ENCODE measurements at regions not wholly inside any gene's neighbourhood (a gene's known extent, or its start where the extent isn't known, plus 50 kb on each side); places are given as distances from the start of the nearest gene placed in this dataset.
A peak's percentile ranks its signal among the peaks of the same experiment; 100 is the strongest.
"Not testable (repeated sequence)": the region's sequence is repeated elsewhere in the genome, so short reads cannot be mapped to it uniquely, and the experiment has no call there.

DNA sequence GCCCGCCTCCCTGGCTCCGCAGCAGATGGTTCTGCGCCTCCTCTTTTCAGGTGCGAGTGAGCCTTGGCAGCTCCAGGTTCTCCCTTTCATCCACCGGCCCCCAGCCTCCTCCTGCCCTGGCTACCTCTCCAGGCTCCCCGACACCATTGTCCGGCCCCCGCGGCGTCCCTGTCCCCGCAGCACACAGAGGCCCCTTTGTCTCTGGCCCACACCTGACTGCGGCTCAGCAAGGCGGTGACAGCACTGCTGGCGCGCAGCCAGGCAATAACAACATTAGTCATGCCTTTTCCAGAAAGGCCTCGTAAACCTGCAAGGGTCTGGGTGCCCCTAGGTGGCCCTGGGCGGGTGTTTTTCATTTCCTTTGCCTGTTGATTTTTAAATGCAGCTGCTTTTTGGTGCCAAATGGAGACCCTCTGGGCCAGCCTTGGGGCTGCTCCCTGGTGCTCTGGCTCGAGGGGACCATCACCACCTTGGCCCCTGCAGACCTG, 73.2 kb upstream of the MEDAG start:
- Histone ChIP-seq H3K14ac (ENCODE audit: low read length in 2 of 2) (no peak overlapping the region), H2BK120ac (ENCODE audit: low read depth, low read length) (no peak overlapping the region), H2BK15ac (ENCODE audit: low read depth, poor library complexity, severe bottlenecking) (peak overlapping the region; percentile 40), H4K91ac (ENCODE audit: low read length) (peak overlapping the region; percentile 30), H3K79me1 (replicated peaks; ENCODE audit: low read length, poor library complexity, severe bottlenecking) (no peaks in the 10 kb centered on the region), H3K4ac (ENCODE audit: low read depth in 1 of 2, low read length in 2 of 2) (no peak overlapping the region), H3K4me2 (ENCODE audit: low read length, poor library complexity, severe bottlenecking) (peak overlapping the region; percentile 17), H3K36me3 (ENCODE audit: control insufficient read depth in 1 of 2, insufficient read depth in 2 of 2, low read depth in 1 of 2, low read length in 2 of 2) (no peaks in the 10 kb centered on the region), H2AK5ac (ENCODE audit: low read length, severe bottlenecking) (no peak overlapping the region), H2BK5ac (ENCODE audit: low read depth, low read length, poor library complexity, severe bottlenecking) (peak overlapping the region; percentile 22), H3K4me3 (ENCODE audit: insufficient read depth in 1 of 2, low read depth in 1 of 2, low read length in 2 of 2) (no peak overlapping the region), H3K9me3 (ENCODE audit: control insufficient read depth, low read length) (no peaks in the 10 kb centered on the region), H3K18ac (ENCODE audit: low read depth in 1 of 2, low read length in 2 of 2) (peak overlapping the region; percentile 49 to 85), H2AFZ (ENCODE audit: low read depth, low read length) (no peak overlapping the region), H3K27me3 (ENCODE audit: control insufficient read depth in 1 of 2, insufficient read depth in 1 of 2, low read length in 2 of 2) (peaks cover 0 to 24% of the 10 kb centered on the region in 2 experiments), H3K9ac (ENCODE audit: low read length) (no peak overlapping the region), H4K8ac (ENCODE audit: low read length) (peak overlapping the region; percentile 82), H3K27ac (ENCODE audit: low read length, poor library complexity, severe bottlenecking) (peak overlapping the region; percentile 24), H3K4me1 (ENCODE audit: control insufficient read depth, insufficient read depth, low read depth, low read length) (peaks cover 35% of the 10 kb centered on the region), H3K23ac (ENCODE audit: low read length in 2 of 2) (no peak overlapping the region), H2BK12ac (ENCODE audit: low read length in 2 of 2) (peak overlapping the region; percentile 67 to 70)
- peak; percentile 57 for DNase-seq
- 48% methylated on average over 18 of the region's 18 CpGs for WGBS

DNA sequence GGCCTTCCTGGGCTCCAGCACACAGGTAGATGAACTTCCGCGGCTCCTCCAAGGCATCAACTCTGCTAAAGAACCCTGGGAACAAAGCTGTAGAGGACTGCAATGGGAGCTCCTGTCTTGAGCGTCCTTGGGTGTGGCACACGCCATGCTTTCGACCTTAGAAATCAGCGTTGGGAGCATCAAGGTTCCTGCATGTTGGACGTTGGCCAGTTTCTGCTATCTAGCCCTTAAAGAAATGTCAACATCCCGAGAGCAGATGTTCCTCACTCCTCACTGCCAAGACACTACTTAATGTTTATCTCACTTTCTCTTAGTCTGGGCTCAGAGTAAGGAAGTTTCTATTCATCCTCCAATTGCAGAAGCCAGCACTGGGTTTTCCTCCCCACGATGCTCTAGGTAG, 70.6 kb upstream of the MEDAG start:
- Histone ChIP-seq H3K9me3 (ENCODE audit: control insufficient read depth, low read length) (no peaks in the 10 kb centered on the region), H2AK5ac (ENCODE audit: low read length, severe bottlenecking) (peak overlapping the region; percentile 88), H3K18ac (ENCODE audit: low read depth in 1 of 2, low read length in 2 of 2) (peak overlapping the region; percentile 26 to 68), H3K4ac (ENCODE audit: low read depth in 1 of 2, low read length in 2 of 2) (peak overlapping the region in 1 of 2 experiments; percentile 32), H3K4me3 (ENCODE audit: insufficient read depth in 1 of 2, low read depth in 1 of 2, low read length in 2 of 2) (no peak overlapping the region), H4K91ac (ENCODE audit: low read length) (peak overlapping the region; percentile 18), H3K79me1 (replicated peaks; ENCODE audit: low read length, poor library complexity, severe bottlenecking) (no peaks in the 10 kb centered on the region), H3K36me3 (ENCODE audit: control insufficient read depth in 1 of 2, insufficient read depth in 2 of 2, low read depth in 1 of 2, low read length in 2 of 2) (no peaks in the 10 kb centered on the region), H3K27ac (ENCODE audit: low read length, poor library complexity, severe bottlenecking) (no peak overlapping the region), H3K4me1 (ENCODE audit: control insufficient read depth, insufficient read depth, low read depth, low read length) (peaks cover 30% of the 10 kb centered on the region), H2BK5ac (ENCODE audit: low read depth, low read length, poor library complexity, severe bottlenecking) (no peak overlapping the region), H4K8ac (ENCODE audit: low read length) (peak overlapping the region; percentile 8), H2AFZ (ENCODE audit: low read depth, low read length) (no peak overlapping the region), H2BK15ac (ENCODE audit: low read depth, poor library complexity, severe bottlenecking) (no peak overlapping the region), H3K14ac (ENCODE audit: low read length in 2 of 2) (no peak overlapping the region), H3K23ac (ENCODE audit: low read length in 2 of 2) (peak overlapping the region in 1 of 2 experiments; percentile 5), H3K27me3 (ENCODE audit: control insufficient read depth in 1 of 2, insufficient read depth in 1 of 2, low read length in 2 of 2) (peaks cover 0 to 27% of the 10 kb centered on the region in 2 experiments), H2BK12ac (ENCODE audit: low read length in 2 of 2) (peak overlapping the region; percentile 44 to 51), H3K4me2 (ENCODE audit: low read length, poor library complexity, severe bottlenecking) (no peak overlapping the region), H2BK120ac (ENCODE audit: low read depth, low read length) (no peak overlapping the region), H3K9ac (ENCODE audit: low read length) (no peak overlapping the region)
- WGBS = 47% methylated on average over 9 of the region's 9 CpGs
- peak; percentile 48 for DNase-seq

DNA sequence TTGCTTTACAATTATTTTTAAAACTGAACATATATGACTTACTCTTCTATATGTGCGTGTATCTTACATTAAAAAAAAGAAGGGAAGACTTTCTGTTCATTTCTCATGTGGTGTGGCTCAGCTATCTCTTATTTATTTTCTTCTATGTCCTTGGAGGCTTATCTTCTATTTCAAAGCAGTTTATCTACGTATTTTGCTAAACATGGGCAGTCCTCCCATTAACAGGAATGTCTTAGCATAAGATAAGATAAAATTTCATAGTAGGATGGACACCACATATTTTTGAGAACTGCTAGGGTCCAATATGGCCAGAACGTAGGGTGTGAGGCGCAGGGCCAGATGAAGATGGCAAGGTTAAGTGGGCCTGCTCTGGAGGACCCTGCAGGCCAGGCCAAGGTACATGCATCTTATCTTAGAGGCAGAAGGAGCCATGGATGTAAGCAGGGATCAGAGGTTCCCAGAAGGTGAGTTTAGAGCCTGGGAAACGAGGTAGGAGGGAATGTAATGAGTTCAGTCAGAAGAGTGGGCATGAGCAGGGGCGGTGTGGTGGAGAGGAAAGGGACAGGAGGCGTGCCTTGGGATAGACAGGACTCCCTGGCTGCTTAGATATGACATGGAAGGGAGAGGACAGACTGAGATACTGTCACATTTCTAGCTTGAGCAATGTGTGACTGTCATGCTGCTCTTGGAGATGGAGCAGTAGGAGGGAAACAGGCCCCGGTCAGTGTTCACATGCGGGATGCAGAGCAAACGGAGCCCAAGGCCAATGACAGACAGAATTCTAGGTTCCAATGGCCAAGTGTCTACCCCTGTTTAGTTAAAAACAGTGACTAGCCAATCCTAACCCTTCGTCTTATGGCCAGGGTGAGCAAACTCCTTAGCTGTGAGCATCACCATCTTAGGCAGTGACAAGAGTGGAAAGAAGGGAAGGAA, 68.6 kb upstream of the MEDAG start:
- Histone ChIP-seq H3K4me3 (ENCODE audit: insufficient read depth in 1 of 2, low read depth in 1 of 2, low read length in 2 of 2) (no peak overlapping the region), H3K9ac (ENCODE audit: low read length) (no peak overlapping the region), H4K8ac (ENCODE audit: low read length) (peak overlapping the region; percentile 74), H3K4ac (ENCODE audit: low read depth in 1 of 2, low read length in 2 of 2) (peak overlapping the region in 1 of 2 experiments; percentile 46), H3K27ac (ENCODE audit: low read length, poor library complexity, severe bottlenecking) (no peak overlapping the region), H2AK5ac (ENCODE audit: low read length, severe bottlenecking) (peak overlapping the region; percentile 60), H3K36me3 (ENCODE audit: control insufficient read depth in 1 of 2, insufficient read depth in 2 of 2, low read depth in 1 of 2, low read length in 2 of 2) (no peaks in the 10 kb centered on the region), H3K4me2 (ENCODE audit: low read length, poor library complexity, severe bottlenecking) (no peak overlapping the region), H3K9me3 (ENCODE audit: control insufficient read depth, low read length) (no peaks in the 10 kb centered on the region), H3K4me1 (ENCODE audit: control insufficient read depth, insufficient read depth, low read depth, low read length) (peaks cover 28% of the 10 kb centered on the region), H4K91ac (ENCODE audit: low read length) (peak overlapping the region; percentile 92), H3K79me1 (replicated peaks; ENCODE audit: low read length, poor library complexity, severe bottlenecking) (no peaks in the 10 kb centered on the region), H2BK5ac (ENCODE audit: low read depth, low read length, poor library complexity, severe bottlenecking) (no peak overlapping the region), H3K18ac (ENCODE audit: low read depth in 1 of 2, low read length in 2 of 2) (peak overlapping the region; percentile 64 to 73), H2AFZ (ENCODE audit: low read depth, low read length) (no peak overlapping the region), H3K23ac (ENCODE audit: low read length in 2 of 2) (no peak overlapping the region), H3K27me3 (ENCODE audit: control insufficient read depth in 1 of 2, insufficient read depth in 1 of 2, low read length in 2 of 2) (peaks cover 0 to 27% of the 10 kb centered on the region in 2 experiments), H3K14ac (ENCODE audit: low read length in 2 of 2) (peak overlapping the region in 1 of 2 experiments; percentile 50), H2BK12ac (ENCODE audit: low read length in 2 of 2) (peak overlapping the region; percentile 89 to 98), H2BK120ac (ENCODE audit: low read depth, low read length) (peak overlapping the region; percentile 86), H2BK15ac (ENCODE audit: low read depth, poor library complexity, severe bottlenecking) (peak overlapping the region; percentile 73)
- WGBS = 91% methylated on average over 9 of the region's 11 CpGs
- DNase-seq = no peak

DNA sequence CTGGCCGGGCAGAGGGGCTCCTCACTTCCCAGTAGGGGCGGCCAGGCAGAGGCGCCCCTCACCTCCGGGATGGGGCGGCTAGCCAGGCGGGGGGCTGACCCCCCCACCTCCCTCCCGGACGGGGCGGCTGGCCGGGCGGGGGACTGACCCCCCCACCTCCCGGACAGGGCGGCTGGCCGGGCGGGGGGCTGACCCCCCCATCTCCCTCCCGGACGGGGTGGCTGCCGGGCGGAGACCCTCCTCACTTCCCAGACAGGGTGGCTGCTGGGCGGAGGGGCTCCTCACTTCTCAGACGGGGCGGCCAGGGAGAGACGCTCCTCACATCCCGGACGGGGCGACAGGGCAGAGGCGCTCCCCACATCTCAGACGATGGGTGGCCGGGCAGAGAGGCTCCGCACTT, 66.4 kb upstream of the MEDAG start:
- H3K23ac ChIP-seq (ENCODE audit: low read length in 2 of 2); H4K8ac ChIP-seq (ENCODE audit: low read length); H3K18ac ChIP-seq (ENCODE audit: low read depth in 1 of 2, low read length in 2 of 2); H3K9ac ChIP-seq (ENCODE audit: low read length); H3K4me2 ChIP-seq (ENCODE audit: low read length, poor library complexity, severe bottlenecking); H2AK5ac ChIP-seq (ENCODE audit: low read length, severe bottlenecking); H3K27ac ChIP-seq (ENCODE audit: low read length, poor library complexity, severe bottlenecking); H2BK5ac ChIP-seq (ENCODE audit: low read depth, low read length, poor library complexity, severe bottlenecking); H2BK15ac ChIP-seq (ENCODE audit: low read depth, poor library complexity, severe bottlenecking); H2AFZ ChIP-seq (ENCODE audit: low read depth, low read length); H3K36me3 ChIP-seq (ENCODE audit: control insufficient read depth in 1 of 2, insufficient read depth in 2 of 2, low read depth in 1 of 2, low read length in 2 of 2); H2BK12ac ChIP-seq (ENCODE audit: low read length in 2 of 2); H3K9me3 ChIP-seq (ENCODE audit: control insufficient read depth, low read length); H3K4ac ChIP-seq (ENCODE audit: low read depth in 1 of 2, low read length in 2 of 2); H4K91ac ChIP-seq (ENCODE audit: low read length); DNase-seq; H2BK120ac ChIP-seq (ENCODE audit: low read depth, low read length); H3K4me3 ChIP-seq (ENCODE audit: insufficient read depth in 1 of 2, low read depth in 1 of 2, low read length in 2 of 2); H3K14ac ChIP-seq (ENCODE audit: low read length in 2 of 2); H3K79me1 ChIP-seq (replicated peaks; ENCODE audit: low read length, poor library complexity, severe bottlenecking): not testable (repeated sequence)
- 100% methylated on average over 1 of the region's 30 CpGs for WGBS
- Histone ChIP-seq H3K4me1 (ENCODE audit: control insufficient read depth, insufficient read depth, low read depth, low read length) (peaks cover 20% of the 10 kb centered on the region), H3K27me3 (ENCODE audit: control insufficient read depth in 1 of 2, insufficient read depth in 1 of 2, low read length in 2 of 2) (peaks cover 0 to 27% of the 10 kb centered on the region in 2 experiments)
